DND-41 (cell line): ENCODE measurements at regions not wholly inside any gene's neighbourhood (a gene's known extent, or its start where the extent isn't known, plus 50 kb on each side); places are given as distances from the start of the nearest gene placed in this dataset.

Experiments
- EZH2 ChIP-seq: IDR thresholded peaks from 3 replicates; pipeline ENCODE4 v1.6.1; 2012; ENCODE audit warnings: borderline replicate concordance, low read depth, mild to moderate bottlenecking, moderate library complexity, low read length, inconsistent platforms; ENCODE audit not compliant: severe bottlenecking
- TF ChIP-seq, protein P1 (sequence below): IDR thresholded peaks from 2 replicates; pipeline ENCODE4 v1.5.1; 2012; ENCODE audit warnings: borderline replicate concordance, low read length, moderate library complexity, mild to moderate bottlenecking; ENCODE audit not compliant: poor library complexity, severe bottlenecking; ENCODE audit errors: extremely low read depth

DNA sequence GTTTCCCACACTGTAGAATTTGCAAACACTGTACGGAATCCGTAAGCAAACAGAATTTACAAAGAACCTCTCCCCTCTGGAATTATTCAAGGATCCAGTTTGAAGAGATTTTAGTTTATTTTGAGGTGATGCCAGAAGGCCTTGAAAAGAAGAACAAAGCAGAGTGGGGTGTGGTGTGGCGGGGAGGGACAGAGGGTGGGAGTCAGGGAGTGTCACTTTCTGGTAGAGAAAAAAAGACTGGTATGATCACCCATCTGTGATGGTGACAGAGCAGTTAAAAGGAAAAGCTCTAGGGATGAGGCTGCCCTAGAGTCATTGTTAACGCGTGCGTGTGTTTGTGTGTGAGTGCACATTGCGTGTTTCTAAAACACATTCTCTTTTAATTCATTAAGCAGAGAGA is 97.0 kb upstream of the F13A1 start:
- TF ChIP-seq EZH2 = no peak
- TF ChIP-seq, protein P1, sequence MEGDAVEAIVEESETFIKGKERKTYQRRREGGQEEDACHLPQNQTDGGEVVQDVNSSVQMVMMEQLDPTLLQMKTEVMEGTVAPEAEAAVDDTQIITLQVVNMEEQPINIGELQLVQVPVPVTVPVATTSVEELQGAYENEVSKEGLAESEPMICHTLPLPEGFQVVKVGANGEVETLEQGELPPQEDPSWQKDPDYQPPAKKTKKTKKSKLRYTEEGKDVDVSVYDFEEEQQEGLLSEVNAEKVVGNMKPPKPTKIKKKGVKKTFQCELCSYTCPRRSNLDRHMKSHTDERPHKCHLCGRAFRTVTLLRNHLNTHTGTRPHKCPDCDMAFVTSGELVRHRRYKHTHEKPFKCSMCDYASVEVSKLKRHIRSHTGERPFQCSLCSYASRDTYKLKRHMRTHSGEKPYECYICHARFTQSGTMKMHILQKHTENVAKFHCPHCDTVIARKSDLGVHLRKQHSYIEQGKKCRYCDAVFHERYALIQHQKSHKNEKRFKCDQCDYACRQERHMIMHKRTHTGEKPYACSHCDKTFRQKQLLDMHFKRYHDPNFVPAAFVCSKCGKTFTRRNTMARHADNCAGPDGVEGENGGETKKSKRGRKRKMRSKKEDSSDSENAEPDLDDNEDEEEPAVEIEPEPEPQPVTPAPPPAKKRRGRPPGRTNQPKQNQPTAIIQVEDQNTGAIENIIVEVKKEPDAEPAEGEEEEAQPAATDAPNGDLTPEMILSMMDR = no peak
